ENCODE measurements at regions not wholly inside any gene's neighbourhood (a gene's known extent, or its start where the extent isn't known, plus 50 kb on each side); places are given as distances from the start of the nearest gene placed in this dataset.

DNA sequence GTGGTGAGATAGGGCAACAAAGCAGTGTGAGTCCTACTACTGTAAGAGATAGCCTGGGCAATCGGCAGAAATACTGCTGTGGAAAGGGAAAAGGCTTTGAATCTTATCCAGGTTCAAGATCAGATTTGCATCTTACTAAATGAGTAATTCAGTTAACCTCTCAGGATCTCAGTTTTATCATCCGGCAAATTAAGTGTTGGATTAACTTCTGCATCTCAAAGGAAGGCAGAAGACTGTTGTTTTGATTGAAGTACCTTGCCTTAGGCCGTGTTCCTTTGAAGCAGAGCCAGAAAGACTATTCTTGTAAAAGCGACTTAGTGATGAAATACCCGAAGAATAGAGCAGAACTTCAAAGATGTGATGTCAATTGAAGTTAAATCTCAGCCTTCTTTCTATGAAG is 612.9 kb upstream of the USP24 start:
- no peak for TF ChIP-seq EP300 (IDR thresholded peaks at IDR 0.05; ENCODE audit: borderline replicate concordance in 1 of 2, low read depth in 2 of 2, low read length in 2 of 2)
- no peak for TF ChIP-seq SUZ12 (IDR thresholded peaks at IDR 0.05; ENCODE audit: low read length)
- no peak for TF ChIP-seq EGR1 (IDR thresholded peaks at IDR 0.05; ENCODE audit: borderline replicate concordance, low read depth, low read length)
- TF ChIP-seq SP2 (IDR thresholded peaks at IDR 0.05; ENCODE audit: low read length) = no peak
- TF ChIP-seq NANOG (IDR thresholded peaks at IDR 0.05; ENCODE audit: insufficient read depth, low read depth, low read length, poor library complexity, severe bottlenecking) = no peak
- TF ChIP-seq CEBPB (IDR thresholded peaks at IDR 0.05; ENCODE audit: low read depth, low read length) = no peak
- TF ChIP-seq POLR2AphosphoS5 (IDR thresholded peaks at IDR 0.05; ENCODE audit: low read depth, low read length) = no peak
- TF ChIP-seq, protein P1, sequence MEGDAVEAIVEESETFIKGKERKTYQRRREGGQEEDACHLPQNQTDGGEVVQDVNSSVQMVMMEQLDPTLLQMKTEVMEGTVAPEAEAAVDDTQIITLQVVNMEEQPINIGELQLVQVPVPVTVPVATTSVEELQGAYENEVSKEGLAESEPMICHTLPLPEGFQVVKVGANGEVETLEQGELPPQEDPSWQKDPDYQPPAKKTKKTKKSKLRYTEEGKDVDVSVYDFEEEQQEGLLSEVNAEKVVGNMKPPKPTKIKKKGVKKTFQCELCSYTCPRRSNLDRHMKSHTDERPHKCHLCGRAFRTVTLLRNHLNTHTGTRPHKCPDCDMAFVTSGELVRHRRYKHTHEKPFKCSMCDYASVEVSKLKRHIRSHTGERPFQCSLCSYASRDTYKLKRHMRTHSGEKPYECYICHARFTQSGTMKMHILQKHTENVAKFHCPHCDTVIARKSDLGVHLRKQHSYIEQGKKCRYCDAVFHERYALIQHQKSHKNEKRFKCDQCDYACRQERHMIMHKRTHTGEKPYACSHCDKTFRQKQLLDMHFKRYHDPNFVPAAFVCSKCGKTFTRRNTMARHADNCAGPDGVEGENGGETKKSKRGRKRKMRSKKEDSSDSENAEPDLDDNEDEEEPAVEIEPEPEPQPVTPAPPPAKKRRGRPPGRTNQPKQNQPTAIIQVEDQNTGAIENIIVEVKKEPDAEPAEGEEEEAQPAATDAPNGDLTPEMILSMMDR (IDR thresholded peaks at IDR 0.05; ENCODE audit: control extremely low read depth in 1 of 3, insufficient read depth in 1 of 3, low read depth in 1 of 3, low read length in 3 of 3) = no peak
- no peak for TF ChIP-seq SIN3A (conservative IDR thresholded peaks at IDR 0.05 in 1 of 2, IDR thresholded peaks at IDR 0.05 in 1 of 2; ENCODE audit: low read depth in 1 of 2, low read length in 2 of 2)
- TF ChIP-seq SP1 (IDR thresholded peaks at IDR 0.05; ENCODE audit: low read depth, low read length) = no peak
- TF ChIP-seq, protein P2, sequence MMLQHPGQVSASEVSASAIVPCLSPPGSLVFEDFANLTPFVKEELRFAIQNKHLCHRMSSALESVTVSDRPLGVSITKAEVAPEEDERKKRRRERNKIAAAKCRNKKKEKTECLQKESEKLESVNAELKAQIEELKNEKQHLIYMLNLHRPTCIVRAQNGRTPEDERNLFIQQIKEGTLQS (IDR thresholded peaks at IDR 0.05; ENCODE audit: insufficient read depth, low read depth, low read length) = no peak
- no peak for TF ChIP-seq RAD21 (IDR thresholded peaks at IDR 0.05 in 1 of 2, conservative IDR thresholded peaks at IDR 0.05 in 1 of 2; ENCODE audit: low read depth in 2 of 2, low read length in 2 of 2)
- TF ChIP-seq, protein P3, sequence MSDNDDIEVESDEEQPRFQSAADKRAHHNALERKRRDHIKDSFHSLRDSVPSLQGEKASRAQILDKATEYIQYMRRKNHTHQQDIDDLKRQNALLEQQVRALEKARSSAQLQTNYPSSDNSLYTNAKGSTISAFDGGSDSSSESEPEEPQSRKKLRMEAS (IDR thresholded peaks at IDR 0.05) = no peak
- no peak for TF ChIP-seq EZH2 (IDR thresholded peaks at IDR 0.05; ENCODE audit: low read depth, low read length, severe bottlenecking)
